ENCODE measurements at regions not wholly inside any gene's neighbourhood (a gene's known extent, or its start where the extent isn't known, plus 50 kb on each side); places are given as distances from the start of the nearest gene placed in this dataset.

DNA sequence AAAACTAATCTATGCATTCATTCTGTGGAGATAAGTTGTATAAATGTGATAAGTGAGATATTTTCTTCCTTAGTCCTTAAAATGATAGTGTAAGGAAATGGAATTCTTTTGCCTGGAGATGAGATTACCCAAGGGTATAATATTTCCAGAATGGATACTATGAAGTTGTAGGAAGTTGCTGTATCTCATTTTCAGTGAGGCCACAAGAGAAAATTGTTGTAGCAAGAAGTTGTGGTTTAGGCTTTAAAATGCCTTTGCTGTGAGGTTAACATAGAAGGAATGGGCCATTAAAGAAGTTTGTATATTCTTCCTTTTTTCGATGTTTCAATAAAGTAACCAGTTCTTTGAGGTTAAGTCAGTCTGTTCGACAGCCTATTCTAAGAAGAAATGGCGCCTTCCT lies 50.7 kb upstream of the LIN7C start:
- TF ChIP-seq, protein P1, sequence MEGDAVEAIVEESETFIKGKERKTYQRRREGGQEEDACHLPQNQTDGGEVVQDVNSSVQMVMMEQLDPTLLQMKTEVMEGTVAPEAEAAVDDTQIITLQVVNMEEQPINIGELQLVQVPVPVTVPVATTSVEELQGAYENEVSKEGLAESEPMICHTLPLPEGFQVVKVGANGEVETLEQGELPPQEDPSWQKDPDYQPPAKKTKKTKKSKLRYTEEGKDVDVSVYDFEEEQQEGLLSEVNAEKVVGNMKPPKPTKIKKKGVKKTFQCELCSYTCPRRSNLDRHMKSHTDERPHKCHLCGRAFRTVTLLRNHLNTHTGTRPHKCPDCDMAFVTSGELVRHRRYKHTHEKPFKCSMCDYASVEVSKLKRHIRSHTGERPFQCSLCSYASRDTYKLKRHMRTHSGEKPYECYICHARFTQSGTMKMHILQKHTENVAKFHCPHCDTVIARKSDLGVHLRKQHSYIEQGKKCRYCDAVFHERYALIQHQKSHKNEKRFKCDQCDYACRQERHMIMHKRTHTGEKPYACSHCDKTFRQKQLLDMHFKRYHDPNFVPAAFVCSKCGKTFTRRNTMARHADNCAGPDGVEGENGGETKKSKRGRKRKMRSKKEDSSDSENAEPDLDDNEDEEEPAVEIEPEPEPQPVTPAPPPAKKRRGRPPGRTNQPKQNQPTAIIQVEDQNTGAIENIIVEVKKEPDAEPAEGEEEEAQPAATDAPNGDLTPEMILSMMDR (IDR thresholded peaks at IDR 0.05): no peak
- TF ChIP-seq, protein P2, sequence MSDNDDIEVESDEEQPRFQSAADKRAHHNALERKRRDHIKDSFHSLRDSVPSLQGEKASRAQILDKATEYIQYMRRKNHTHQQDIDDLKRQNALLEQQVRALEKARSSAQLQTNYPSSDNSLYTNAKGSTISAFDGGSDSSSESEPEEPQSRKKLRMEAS (IDR thresholded peaks at IDR 0.05; ENCODE audit: low read depth): no peak
- TF ChIP-seq TCF12 (IDR thresholded peaks at IDR 0.05): no peak
- TF ChIP-seq FOSL2 (IDR thresholded peaks at IDR 0.05; ENCODE audit: borderline replicate concordance, low read depth): no peak
- no peak for TF ChIP-seq EZH2phosphoT487 (IDR thresholded peaks at IDR 0.05; ENCODE audit: borderline replicate concordance, low read depth)
- TF ChIP-seq, protein P3, sequence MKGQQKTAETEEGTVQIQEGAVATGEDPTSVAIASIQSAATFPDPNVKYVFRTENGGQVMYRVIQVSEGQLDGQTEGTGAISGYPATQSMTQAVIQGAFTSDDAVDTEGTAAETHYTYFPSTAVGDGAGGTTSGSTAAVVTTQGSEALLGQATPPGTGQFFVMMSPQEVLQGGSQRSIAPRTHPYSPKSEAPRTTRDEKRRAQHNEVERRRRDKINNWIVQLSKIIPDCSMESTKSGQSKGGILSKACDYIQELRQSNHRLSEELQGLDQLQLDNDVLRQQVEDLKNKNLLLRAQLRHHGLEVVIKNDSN (IDR thresholded peaks at IDR 0.05; ENCODE audit: borderline replicate concordance, low read depth): no peak
- TF ChIP-seq, protein P4, sequence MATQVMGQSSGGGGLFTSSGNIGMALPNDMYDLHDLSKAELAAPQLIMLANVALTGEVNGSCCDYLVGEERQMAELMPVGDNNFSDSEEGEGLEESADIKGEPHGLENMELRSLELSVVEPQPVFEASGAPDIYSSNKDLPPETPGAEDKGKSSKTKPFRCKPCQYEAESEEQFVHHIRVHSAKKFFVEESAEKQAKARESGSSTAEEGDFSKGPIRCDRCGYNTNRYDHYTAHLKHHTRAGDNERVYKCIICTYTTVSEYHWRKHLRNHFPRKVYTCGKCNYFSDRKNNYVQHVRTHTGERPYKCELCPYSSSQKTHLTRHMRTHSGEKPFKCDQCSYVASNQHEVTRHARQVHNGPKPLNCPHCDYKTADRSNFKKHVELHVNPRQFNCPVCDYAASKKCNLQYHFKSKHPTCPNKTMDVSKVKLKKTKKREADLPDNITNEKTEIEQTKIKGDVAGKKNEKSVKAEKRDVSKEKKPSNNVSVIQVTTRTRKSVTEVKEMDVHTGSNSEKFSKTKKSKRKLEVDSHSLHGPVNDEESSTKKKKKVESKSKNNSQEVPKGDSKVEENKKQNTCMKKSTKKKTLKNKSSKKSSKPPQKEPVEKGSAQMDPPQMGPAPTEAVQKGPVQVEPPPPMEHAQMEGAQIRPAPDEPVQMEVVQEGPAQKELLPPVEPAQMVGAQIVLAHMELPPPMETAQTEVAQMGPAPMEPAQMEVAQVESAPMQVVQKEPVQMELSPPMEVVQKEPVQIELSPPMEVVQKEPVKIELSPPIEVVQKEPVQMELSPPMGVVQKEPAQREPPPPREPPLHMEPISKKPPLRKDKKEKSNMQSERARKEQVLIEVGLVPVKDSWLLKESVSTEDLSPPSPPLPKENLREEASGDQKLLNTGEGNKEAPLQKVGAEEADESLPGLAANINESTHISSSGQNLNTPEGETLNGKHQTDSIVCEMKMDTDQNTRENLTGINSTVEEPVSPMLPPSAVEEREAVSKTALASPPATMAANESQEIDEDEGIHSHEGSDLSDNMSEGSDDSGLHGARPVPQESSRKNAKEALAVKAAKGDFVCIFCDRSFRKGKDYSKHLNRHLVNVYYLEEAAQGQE (IDR thresholded peaks at IDR 0.05; ENCODE audit: low read depth, low read length): no peak
- TF ChIP-seq POLR2AphosphoS5 (IDR thresholded peaks at IDR 0.05; ENCODE audit: low read depth, low read length): no peak
- no peak for TF ChIP-seq SMC3 (IDR thresholded peaks at IDR 0.05; ENCODE audit: low read depth, low read length)

Data from SK-N-SH (cell line).